Left cardiac atrium (tissue), 4 donors: ENCODE measurements at regions not wholly inside any gene's neighbourhood (a gene's known extent, or its start where the extent isn't known, plus 50 kb on each side); places are given as distances from the start of the nearest gene placed in this dataset.

Source experiments
- ATAC-seq, 2 donors: fragments of 200-7000 bp; cut with Tn5 transposase; one replicate each; pipeline ENCODE4 v1.9.1; 2020; ENCODE audit warnings: mild to moderate bottlenecking in 2 of 2, moderate library complexity in 2 of 2
- DNase-seq: peaks from one replicate; pipeline ENCODE4 v3.0.0-alpha.2; 2020
- intact Hi-C, 2 donors: fragments of 100-400 bp; cut with DNase I; formaldehyde crosslinking; loops; one replicate each; pipeline versions ENCODE4 v1.14.1 to v1.15.1; 2022 to 2023
- donor health status: DM: no; HTN: yes; CAD: no.
- donor health status: DM: no; HTN: yes; CAD: no; lungs with severe emphysema.
- donor health status: DM: yes; HTN: yes; CAD: no.
- donor health status: Dilated cardiomyopathy.

GRCh38 chr1:212188599-212189351 lies 96.4 kb upstream of the PPP2R5A start:
- ATAC-seq, result no peak
- intact Hi-C loops, result no loop called here
- DNase-seq, result no peak

- ATAC-seq, result peak; percentile 30 to 38
- intact Hi-C loops, result no loop called here
- DNase-seq, result no peak
These were observed 95.9 kb upstream of the PPP2R5A start for GRCh38 chr1:212189352-212189738.

GRCh38 chr1:212190169-212190568 lies 95.0 kb upstream of the PPP2R5A start:
- ATAC-seq (no peak), DNase-seq (no peak)
- intact Hi-C loops, result no loop called here

GRCh38 chr1:212192261-212192998 lies 92.8 kb upstream of the PPP2R5A start:
- no peak for DNase-seq
- ATAC-seq, result no peak

GRCh38 chr1:212196355-212196754 lies 88.9 kb upstream of the PPP2R5A start:
- ATAC-seq, result no peak
- intact Hi-C loops, result no loop called here
- no peak for DNase-seq

More at GRCh38 chr1:212192261-212192998, 92.8 kb upstream of the PPP2R5A start:
- intact Hi-C loops, result no loop called here

GRCh38 chr1:212201461-212201860 lies 83.7 kb upstream of the PPP2R5A start:
- no peak for ATAC-seq
- DNase-seq, result no peak
- intact Hi-C loops, result no loop called here

- ATAC-seq (no peak), DNase-seq (no peak)
- intact Hi-C loops, result no loop called here
These were observed 81.6 kb upstream of the PPP2R5A start for GRCh38 chr1:212203630-212204029.

GRCh38 chr1:212205006-212205405 lies 80.2 kb upstream of the PPP2R5A start:
- ATAC-seq (no peak), DNase-seq (no peak)
- intact Hi-C loops, result no loop called here

- intact Hi-C loops, result no loop called here
- no peak for ATAC-seq
- no peak for DNase-seq
These were observed 79.4 kb upstream of the PPP2R5A start for GRCh38 chr1:212205843-212206242.

GRCh38 chr1:212207118-212207517 lies 78.1 kb upstream of the PPP2R5A start:
- intact Hi-C loops, result no loop called here
- ATAC-seq, result no peak

GRCh38 chr1:212207822-212208520 lies 77.2 kb upstream of the PPP2R5A start:
- no peak for DNase-seq
- intact Hi-C loops, result no loop called here
- ATAC-seq, result peak; percentile 46 to 78

More at GRCh38 chr1:212207118-212207517, 78.1 kb upstream of the PPP2R5A start:
- DNase-seq, result no peak

GRCh38 chr1:212208978-212209644 lies 76.1 kb upstream of the PPP2R5A start:
- intact Hi-C loops, result no loop called here
- ATAC-seq, result no peak
- no peak for DNase-seq

- no peak for DNase-seq
- ATAC-seq, result no peak
- intact Hi-C loops, result no loop called here
These were observed 73.8 kb upstream of the PPP2R5A start for GRCh38 chr1:212211371-212211770.

GRCh38 chr1:212212343-212212742 lies 72.9 kb upstream of the PPP2R5A start:
- no peak for DNase-seq
- intact Hi-C loops, result no loop called here

GRCh38 chr1:212212906-212213305 lies 72.3 kb upstream of the PPP2R5A start:
- intact Hi-C loops, result no loop called here
- peak in 1 of 2 donors; percentile 88 for ATAC-seq
- DNase-seq, result no peak

More at GRCh38 chr1:212212343-212212742, 72.9 kb upstream of the PPP2R5A start:
- no peak for ATAC-seq

- DNase-seq (no peak), ATAC-seq (no peak)
- intact Hi-C loops, result no loop called here
These were observed 71.4 kb upstream of the PPP2R5A start for GRCh38 chr1:212213784-212214183.

- intact Hi-C loops, result no loop called here
- ATAC-seq, result no peak
- no peak for DNase-seq
These were observed 70.9 kb upstream of the PPP2R5A start for GRCh38 chr1:212214325-212214724.

- no peak for DNase-seq
- intact Hi-C loops, result no loop called here
- no peak for ATAC-seq
These were observed 69.3 kb upstream of the PPP2R5A start for GRCh38 chr1:212215910-212216309.

GRCh38 chr1:212217633-212218032 lies 67.6 kb upstream of the PPP2R5A start:
- no peak for ATAC-seq
- intact Hi-C loops, result no loop called here
- no peak for DNase-seq

GRCh38 chr1:212218065-212218464 lies 67.1 kb upstream of the PPP2R5A start:
- no peak for ATAC-seq

More at GRCh38 chr1:212218065-212218464, 67.1 kb upstream of the PPP2R5A start:
- intact Hi-C loops, result no loop called here
- no peak for DNase-seq
